Activated effector memory CD4-positive, alpha-beta T cell treated with anti-CD3 and anti-CD28 coated beads, Interleukin-2, amount 50 U/mL, for 16 hours (primary cell): ENCODE measurements at regions not wholly inside any gene's neighbourhood (a gene's known extent, or its start where the extent isn't known, plus 50 kb on each side); places are given as distances from the start of the nearest gene placed in this dataset.
"Not testable (repeated sequence)": the region's sequence is repeated elsewhere in the genome, so short reads cannot be mapped to it uniquely, and the experiment has no call there.

Experiments used
- DNase-seq: peaks from one replicate; pipeline ENCODE4 v3.0.0-alpha.2; 2020

DNA sequence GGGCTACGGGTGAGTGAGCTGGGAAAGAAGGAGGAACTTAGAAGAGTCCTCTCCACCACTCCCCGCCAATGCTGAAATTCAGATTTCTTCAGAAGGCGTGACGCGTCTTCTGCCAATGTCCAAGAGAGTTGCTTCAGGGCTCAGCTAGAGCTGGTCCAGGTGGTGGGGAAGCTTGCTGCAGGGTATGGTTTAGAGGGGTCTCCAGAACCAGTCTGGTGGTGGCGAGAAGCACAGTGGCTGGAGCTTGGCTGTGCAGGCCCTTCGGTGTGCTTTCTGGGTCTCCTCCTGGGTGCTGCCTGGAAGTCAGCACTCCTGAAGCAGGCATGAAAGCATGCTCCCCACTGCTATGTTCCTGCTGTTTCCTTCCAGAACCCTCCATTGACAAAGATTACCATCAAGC is 387.2 kb downstream of the PTPRU start:
- no peak for DNase-seq

DNA sequence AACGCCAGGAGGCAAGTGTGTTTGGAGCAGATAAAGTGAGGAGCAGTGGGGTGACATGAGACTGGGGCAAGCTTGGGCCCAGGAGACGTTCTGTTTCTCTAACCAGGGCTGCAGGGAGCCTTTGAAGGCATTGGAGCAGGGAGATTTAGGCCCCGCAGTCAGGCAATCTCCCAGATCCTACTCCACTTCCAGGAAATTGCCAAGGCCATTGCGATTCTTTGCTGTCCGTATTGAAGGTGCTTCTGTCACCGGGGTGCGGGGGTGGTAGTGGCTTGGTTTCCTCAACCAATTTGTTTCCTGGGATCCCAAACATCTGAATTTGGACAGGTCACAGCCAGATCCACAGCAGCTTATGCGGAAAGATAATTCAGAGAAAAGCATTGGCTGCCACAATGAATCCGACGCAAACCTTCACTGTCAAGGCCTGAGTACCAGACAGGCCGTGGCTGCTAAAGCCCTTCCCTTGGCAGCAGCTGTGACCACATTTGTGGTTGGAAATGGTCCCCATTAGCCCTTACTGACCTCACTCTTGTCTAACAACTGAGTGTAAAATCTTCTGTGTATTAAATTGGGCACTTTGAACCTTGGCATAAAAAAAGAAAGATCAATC is 385.6 kb downstream of the PTPRU start:
- DNase-seq = no peak

GRCh38 chr1:29620631-29621030 is 384.3 kb downstream of the PTPRU start:
- no peak for DNase-seq

DNA sequence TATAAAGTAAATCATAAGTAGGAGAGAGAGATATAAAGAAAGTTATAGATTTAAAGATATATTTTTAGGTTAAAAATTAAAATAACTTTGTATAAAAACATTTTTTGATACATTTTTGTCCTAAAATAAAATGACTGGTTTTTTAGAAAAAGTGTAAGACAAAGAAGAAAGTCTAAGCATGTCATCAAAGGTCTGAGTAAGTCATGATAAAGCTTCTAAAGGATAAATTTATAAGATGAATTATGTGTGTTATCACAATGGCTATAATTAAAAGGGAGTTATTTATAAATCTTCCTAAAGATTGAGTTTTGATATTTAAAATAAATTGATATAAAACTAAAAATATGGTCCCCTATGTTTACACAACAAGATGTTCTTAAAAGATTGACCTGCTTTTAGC is 370.9 kb downstream of the PTPRU start:
- no peak for DNase-seq

DNA sequence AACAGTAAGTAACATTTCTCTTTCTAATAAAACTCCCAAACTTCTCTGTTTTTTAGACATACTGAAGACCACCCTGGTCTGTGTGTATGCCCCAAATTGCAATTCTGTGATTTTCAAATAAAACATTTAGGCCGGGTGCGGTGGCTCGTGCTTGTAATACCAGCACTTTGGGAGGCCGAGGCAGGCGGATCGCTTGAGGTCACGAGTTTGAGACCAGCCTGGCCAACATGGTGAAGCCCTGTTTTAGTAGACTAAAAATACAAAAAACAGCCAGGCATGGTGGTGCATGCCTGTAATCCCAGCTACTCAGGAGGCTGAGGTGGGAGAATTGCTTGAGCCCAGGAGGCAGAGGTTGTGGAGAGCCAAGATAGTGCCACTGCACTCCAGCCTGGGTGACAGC is 368.5 kb downstream of the PTPRU start:
- not testable (repeated sequence) for DNase-seq

DNA sequence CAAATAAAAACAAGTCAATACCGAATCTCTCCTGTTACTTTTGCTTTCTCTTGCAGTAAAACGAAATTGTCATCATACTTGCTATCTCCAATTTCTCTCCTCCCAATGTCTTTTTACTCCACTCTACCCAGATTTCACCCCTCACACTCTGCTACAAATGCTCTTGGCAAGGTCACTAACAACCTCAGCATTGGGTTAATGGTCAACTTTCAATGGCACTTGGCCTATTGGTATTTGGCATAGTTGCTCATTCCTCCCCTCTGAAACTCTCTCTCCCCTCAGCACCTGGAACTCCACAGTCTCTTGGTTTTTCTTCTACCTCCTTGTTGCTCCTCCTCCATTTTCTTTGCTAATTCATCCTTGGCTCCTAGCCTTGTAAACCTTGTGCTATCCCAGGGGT is 367.3 kb downstream of the PTPRU start:
- DNase-seq = no peak

DNA sequence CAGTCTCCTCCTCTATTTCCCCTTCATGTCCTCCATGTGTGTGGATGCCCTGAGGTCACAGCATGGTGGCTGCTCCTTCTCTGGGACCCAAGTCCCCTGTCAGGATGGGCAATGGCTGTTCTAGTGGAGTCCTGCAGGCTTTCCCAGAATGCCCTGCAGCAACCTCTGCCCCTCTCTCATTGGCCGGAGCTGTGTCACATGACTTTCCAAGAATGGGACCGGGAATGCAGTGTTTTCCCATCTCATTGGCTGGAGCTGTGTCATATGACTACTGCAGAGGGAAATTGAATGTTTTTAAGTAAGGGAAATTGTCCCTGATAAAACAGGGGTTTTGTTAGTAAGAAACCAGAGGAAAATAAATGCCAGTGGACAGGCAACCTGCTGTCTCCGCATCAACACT is 365.9 kb downstream of the PTPRU start:
- DNase-seq = no peak

- DNase-seq = no peak
These were observed 364.7 kb downstream of the PTPRU start for GRCh38 chr1:29601021-29601420.

DNA sequence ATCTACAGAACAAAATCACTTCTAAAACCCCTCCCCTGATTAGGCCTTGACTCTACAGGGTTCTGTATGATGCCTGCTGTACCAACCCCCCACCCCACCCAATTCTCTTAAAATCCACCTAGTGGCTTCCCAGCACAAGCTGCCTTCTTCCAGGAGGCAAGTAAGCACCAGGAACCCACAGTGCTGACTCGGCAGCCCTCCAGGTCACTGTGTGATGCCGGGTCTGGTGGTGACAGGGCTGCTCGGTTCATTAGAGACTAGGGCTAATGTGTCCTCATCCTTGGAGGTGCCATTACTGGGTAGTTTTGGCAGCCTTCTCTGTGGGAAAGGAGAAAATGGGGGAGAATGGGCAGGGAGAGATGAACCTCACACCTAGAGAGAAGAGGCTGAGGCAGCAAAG is 363.5 kb downstream of the PTPRU start:
- DNase-seq = no peak

DNA sequence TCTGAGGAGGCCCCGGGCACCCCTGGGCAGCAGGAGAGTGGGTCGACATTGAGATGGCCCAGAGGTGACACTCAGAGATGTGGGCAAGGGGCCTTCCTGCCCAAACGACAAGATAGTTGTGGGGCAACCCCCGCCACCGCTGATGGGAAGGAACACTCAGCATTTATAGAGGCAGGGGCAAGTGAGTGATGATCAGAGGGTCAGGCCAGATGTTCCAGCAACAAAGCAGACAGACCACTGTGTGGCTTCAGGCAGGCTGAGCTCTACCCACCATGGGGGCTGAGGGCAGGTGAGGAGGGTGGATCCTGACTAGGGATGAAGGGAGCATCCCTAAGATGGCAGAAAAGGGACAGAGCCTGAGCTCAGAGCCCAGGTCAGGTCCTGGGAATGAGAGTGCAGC is 362.7 kb downstream of the PTPRU start:
- DNase-seq = no peak

- DNase-seq = no peak
These were observed 361.5 kb downstream of the PTPRU start for GRCh38 chr1:29597861-29598260.

DNA sequence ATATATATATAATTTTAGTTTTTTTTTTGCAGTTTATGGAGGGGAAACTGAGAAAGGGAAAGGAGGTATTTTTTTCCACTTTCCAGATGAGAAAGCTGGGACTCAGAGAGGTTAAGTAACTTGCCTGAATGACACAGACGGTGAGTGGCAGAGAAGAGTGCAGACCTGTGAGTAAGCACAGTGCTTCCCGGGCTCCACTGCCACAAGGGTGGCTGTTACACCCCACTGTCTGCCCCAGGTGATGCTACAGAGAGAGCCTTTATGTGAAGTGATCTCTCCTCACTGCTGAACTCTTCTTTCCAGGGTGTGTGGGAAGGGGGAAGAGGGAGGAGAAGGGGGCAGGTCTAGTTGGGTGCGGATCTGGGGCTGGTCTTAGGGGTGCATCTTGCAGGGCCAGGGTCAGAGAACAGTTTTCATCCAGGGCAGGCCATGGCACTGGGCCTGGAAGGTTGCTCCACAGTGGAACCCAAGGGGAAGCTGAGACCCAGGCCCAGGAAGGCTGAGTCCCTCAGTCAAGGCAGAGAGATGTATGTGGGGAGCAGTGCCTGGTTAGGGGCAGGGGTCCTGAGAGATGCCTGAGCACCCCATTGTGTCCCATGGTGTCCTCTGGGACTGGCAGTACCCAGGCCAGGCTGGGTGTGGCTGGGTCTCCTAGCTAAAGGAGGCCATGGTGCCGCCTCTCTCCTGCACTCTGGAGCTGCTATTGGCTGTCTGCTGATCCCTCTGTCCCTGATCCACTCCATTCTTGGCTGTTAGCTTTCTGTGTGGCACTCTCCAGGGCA is 357.5 kb downstream of the PTPRU start:
- no peak for DNase-seq

GRCh38 chr1:29592731-29593130 is 356.4 kb downstream of the PTPRU start:
- DNase-seq = no peak

DNA sequence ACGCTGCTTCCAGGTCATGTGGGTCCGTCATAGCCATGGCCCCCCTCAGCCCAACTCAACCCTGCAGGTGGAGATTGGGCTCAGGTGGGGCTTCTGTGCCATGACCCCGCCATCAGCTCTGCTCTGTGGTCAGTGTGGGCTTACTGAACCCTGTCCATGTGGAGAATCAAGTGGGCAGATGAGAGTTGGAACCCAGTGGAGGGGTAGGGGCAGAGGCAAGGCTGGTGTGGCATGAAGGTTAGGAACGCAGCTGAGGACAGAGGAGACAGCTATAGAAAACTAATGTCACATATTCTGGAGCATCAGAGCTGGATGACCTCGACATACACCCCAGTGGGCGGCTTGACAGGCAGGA is 355.9 kb downstream of the PTPRU start:
- no peak for DNase-seq

DNA sequence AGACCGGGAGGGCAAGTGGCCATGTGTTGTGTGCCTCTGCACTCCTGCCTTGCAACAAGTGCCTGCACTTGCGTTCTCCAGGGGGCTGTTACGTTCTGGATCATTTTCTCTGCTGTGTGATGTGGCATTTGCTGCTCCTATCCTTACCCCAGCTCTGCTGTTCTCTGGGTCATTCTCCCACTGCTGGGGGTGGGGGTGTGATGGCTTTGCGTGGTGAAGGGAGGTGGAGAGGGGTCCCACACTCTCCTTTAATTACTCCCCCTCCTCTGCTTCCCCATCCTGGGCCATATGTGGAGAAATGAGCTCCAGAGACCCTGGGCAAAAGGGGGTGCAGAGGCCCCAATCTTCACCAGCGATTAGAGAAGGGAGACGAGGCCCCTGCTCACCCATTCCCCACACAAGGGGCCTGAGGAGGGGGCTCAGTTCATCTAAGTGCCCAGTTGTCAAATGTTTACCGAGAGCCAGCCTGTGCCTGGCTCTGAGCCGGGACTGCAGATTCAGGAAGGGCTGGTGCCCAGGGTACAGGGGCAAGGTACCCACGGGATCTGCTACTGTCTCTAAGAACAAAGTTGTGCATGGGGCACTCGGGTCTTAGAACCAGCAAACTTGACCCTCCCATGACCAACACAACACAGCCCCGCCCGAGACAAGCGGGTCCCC is 355.4 kb downstream of the PTPRU start:
- DNase-seq = no peak

- DNase-seq = no peak
These were observed 354.6 kb downstream of the PTPRU start for GRCh38 chr1:29590583-29591565.

- DNase-seq = not testable (repeated sequence)
These were observed 353.4 kb downstream of the PTPRU start for GRCh38 chr1:29589716-29590115.

DNA sequence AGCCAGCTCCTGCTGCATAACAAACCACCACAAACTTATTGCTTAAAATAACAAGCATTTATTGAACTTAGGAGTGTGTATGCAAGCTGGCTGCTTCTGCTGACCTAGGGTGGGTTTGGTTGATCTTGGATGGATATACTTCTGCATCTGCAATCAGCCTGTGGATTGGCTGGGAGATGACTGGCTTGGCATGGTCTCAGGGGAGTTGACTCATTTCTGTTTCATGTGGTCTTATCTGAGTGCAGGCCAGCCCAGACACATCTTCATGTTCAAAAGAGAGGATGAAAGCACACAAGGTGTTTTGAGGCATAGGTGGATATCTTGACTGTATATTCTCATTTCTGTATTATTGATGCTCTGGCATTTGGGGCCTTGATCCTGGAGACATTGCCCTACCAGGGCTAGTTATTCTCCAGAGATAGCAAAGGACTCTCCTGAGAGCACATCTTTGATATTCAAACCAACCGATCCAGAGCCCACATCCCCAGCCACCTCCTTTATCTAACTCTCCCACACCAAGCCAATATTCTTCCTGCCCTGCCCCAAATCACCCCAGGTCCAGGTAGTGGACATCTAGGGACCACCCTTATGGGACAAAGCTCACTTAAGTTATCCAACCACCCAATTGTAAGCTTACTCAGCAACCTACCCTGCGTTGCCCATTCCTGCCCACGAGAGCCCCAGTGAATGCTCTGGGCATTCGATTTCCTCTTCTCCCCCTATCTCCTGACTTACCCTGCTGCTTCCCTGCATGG is 350.8 kb downstream of the PTPRU start:
- DNase-seq = no peak

- DNase-seq = no peak
These were observed 349.9 kb downstream of the PTPRU start for GRCh38 chr1:29586215-29586614.

- no peak for DNase-seq
These were observed 349.3 kb downstream of the PTPRU start for GRCh38 chr1:29585656-29586055.

GRCh38 chr1:29585201-29585600 is 348.9 kb downstream of the PTPRU start:
- no peak for DNase-seq

- no peak for DNase-seq
These were observed 348.5 kb downstream of the PTPRU start for GRCh38 chr1:29584776-29585175.
